Activated CD4-positive, alpha-beta T cell treated with anti-CD3 and anti-CD28 coated beads, Interleukin-2, amount 50 U/mL, for 1 hour (primary cell): ENCODE measurements at regions not wholly inside any gene's neighbourhood (a gene's known extent, or its start where the extent isn't known, plus 50 kb on each side); places are given as distances from the start of the nearest gene placed in this dataset.
"Not testable (repeated sequence)": the region's sequence is repeated elsewhere in the genome, so short reads cannot be mapped to it uniquely, and the experiment has no call there.

ENCODE experiments used
- DNase-seq: peaks from one replicate; pipeline ENCODE4 v3.0.0-alpha.2; 2020

GRCh38 chr21:27928534-27929115, 961.7 kb upstream of the ADAMTS5 start:
- not testable (repeated sequence) for DNase-seq

- DNase-seq, result not testable (repeated sequence)
These were observed 954.5 kb upstream of the ADAMTS5 start for GRCh38 chr21:27921421-27921820.

- DNase-seq, result not testable (repeated sequence)
These were observed 951.1 kb upstream of the ADAMTS5 start for GRCh38 chr21:27917966-27918365.

GRCh38 chr21:27916326-27916725, 949.4 kb upstream of the ADAMTS5 start:
- DNase-seq, result not testable (repeated sequence)

- DNase-seq, result not testable (repeated sequence)
These were observed 945.2 kb upstream of the ADAMTS5 start for GRCh38 chr21:27912133-27912532.

GRCh38 chr21:27909487-27909886, 942.6 kb upstream of the ADAMTS5 start:
- not testable (repeated sequence) for DNase-seq

GRCh38 chr21:27908816-27909215, 941.9 kb upstream of the ADAMTS5 start:
- not testable (repeated sequence) for DNase-seq

GRCh38 chr21:27902904-27903303, 936.0 kb upstream of the ADAMTS5 start:
- not testable (repeated sequence) for DNase-seq

- not testable (repeated sequence) for DNase-seq
These were observed 926.7 kb upstream of the ADAMTS5 start for GRCh38 chr21:27893619-27894018.

GRCh38 chr21:27891495-27891894, 924.6 kb upstream of the ADAMTS5 start:
- not testable (repeated sequence) for DNase-seq

- DNase-seq, result not testable (repeated sequence)
These were observed 921.0 kb upstream of the ADAMTS5 start for GRCh38 chr21:27887808-27888455.

- no peak for DNase-seq
These were observed 918.4 kb upstream of the ADAMTS5 start for GRCh38 chr21:27885296-27885711.

- not testable (repeated sequence) for DNase-seq
These were observed 914.4 kb upstream of the ADAMTS5 start for GRCh38 chr21:27881331-27881730.

GRCh38 chr21:27872411-27872810, 905.5 kb upstream of the ADAMTS5 start:
- DNase-seq, result not testable (repeated sequence)

- not testable (repeated sequence) for DNase-seq
These were observed 903.9 kb upstream of the ADAMTS5 start for GRCh38 chr21:27870755-27871154.

GRCh38 chr21:27860314-27860955, 893.5 kb upstream of the ADAMTS5 start:
- not testable (repeated sequence) for DNase-seq

- DNase-seq, result not testable (repeated sequence)
These were observed 891.4 kb upstream of the ADAMTS5 start for GRCh38 chr21:27858053-27858825.

GRCh38 chr21:27856988-27857387, 890.1 kb upstream of the ADAMTS5 start:
- DNase-seq, result not testable (repeated sequence)

GRCh38 chr21:27841084-27841672, 874.3 kb upstream of the ADAMTS5 start:
- no peak for DNase-seq

GRCh38 chr21:27840262-27840661, 873.4 kb upstream of the ADAMTS5 start:
- DNase-seq, result no peak

GRCh38 chr21:27839512-27840115, 872.7 kb upstream of the ADAMTS5 start:
- DNase-seq, result no peak

- no peak for DNase-seq
These were observed 871.7 kb upstream of the ADAMTS5 start for GRCh38 chr21:27838573-27838972.
